ENCODE measurements at regions not wholly inside any gene's neighbourhood (a gene's known extent, or its start where the extent isn't known, plus 50 kb on each side); places are given as distances from the start of the nearest gene placed in this dataset.

DNA sequence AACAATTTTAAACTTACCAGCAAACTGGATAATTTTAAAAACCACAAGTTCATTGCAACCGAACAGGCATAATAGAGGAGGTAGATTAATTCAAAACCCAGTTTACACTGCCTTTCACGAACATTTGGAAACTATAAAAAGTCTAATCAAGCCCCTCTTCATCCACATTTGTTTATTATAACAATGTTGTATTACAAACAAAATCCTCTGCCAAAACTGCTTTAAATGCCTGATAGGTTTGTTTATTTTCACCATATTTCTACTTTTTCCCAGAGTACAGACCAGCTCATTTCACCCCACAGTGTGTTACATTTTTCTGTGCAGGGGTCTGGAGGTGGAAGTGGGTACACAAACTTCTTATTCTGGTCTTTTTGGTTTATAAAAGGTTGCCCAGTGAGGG, 184.2 kb downstream of the OSR1 start (continued):
- TF ChIP-seq, protein P1, sequence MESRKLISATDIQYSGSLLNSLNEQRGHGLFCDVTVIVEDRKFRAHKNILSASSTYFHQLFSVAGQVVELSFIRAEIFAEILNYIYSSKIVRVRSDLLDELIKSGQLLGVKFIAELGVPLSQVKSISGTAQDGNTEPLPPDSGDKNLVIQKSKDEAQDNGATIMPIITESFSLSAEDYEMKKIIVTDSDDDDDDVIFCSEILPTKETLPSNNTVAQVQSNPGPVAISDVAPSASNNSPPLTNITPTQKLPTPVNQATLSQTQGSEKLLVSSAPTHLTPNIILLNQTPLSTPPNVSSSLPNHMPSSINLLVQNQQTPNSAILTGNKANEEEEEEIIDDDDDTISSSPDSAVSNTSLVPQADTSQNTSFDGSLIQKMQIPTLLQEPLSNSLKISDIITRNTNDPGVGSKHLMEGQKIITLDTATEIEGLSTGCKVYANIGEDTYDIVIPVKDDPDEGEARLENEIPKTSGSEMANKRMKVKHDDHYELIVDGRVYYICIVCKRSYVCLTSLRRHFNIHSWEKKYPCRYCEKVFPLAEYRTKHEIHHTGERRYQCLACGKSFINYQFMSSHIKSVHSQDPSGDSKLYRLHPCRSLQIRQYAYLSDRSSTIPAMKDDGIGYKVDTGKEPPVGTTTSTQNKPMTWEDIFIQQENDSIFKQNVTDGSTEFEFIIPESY (IDR thresholded peaks at IDR 0.05): no peak
- TF ChIP-seq, protein P2, sequence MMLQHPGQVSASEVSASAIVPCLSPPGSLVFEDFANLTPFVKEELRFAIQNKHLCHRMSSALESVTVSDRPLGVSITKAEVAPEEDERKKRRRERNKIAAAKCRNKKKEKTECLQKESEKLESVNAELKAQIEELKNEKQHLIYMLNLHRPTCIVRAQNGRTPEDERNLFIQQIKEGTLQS (IDR thresholded peaks at IDR 0.05): no peak
- TF ChIP-seq NR2F2 (IDR thresholded peaks at IDR 0.05) (no peak), YY1 (IDR thresholded peaks at IDR 0.05) (no peak), EGR1 (IDR thresholded peaks at IDR 0.05; ENCODE audit: low read depth in 2 of 2) (no peak), RAD21 (IDR thresholded peaks at IDR 0.05) (no peak), HNF4G (IDR thresholded peaks at IDR 0.05) (no peak), FOXA1 (IDR thresholded peaks at IDR 0.05) (no peak)

DNA sequence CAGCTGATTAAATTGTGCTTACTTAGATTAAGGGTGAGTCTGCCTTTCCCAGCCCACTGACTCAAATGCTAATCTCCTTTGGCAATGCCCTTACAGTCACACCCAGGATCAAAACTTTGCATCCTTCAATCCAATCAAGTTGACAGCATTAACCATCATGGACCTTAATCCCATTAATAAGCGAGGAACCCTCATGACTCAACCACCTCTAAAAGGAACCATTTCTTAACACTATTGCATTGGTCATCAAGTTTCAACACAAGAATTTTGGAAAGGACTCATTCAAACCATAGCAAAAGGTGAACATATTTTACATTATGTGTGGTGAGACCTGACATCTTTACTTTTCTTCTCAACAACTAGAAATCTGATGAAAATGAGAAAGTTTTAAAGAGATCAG, 187.0 kb downstream of the OSR1 start:
- no peak for DNase-seq (ENCODE audit: low spot score)
- no peaks in the 10 kb centered on the region for H3K27me3 ChIP-seq (ENCODE audit: control insufficient read depth in 4 of 4, insufficient read depth in 4 of 4, low read length in 3 of 4)
- no peak overlapping the region for H3K9ac ChIP-seq (ENCODE audit: low read depth in 1 of 2, low read length in 2 of 2)
- H3K4me3 ChIP-seq (ENCODE audit: low read depth in 1 of 3, low read length in 3 of 3): no peak overlapping the region
- H3K27ac ChIP-seq (ENCODE audit: low read depth in 1 of 2, low read length in 2 of 2): no peak overlapping the region
- WGBS: 96% methylated on average over 1 of the region's 1 CpG
- H3K4me1 ChIP-seq (ENCODE audit: control insufficient read depth in 4 of 4, insufficient read depth in 4 of 4, low read length in 3 of 4): no peaks in the 10 kb centered on the region
- TF ChIP-seq, protein P1 (IDR thresholded peaks at IDR 0.05): no peak
- TF ChIP-seq JUND (IDR thresholded peaks at IDR 0.05) (no peak), GABPA (IDR thresholded peaks at IDR 0.05 in 1 of 2, conservative IDR thresholded peaks at IDR 0.05 in 1 of 2) (no peak), HNF4A (conservative IDR thresholded peaks at IDR 0.05) (no peak), FOXA1 (IDR thresholded peaks at IDR 0.05) (no peak), EGR1 (IDR thresholded peaks at IDR 0.05; ENCODE audit: low read depth in 2 of 2) (no peak), SP1 (IDR thresholded peaks at IDR 0.05) (no peak), YY1 (IDR thresholded peaks at IDR 0.05) (no peak), RAD21 (IDR thresholded peaks at IDR 0.05) (no peak), NR2F2 (IDR thresholded peaks at IDR 0.05) (no peak), RXRA (IDR thresholded peaks at IDR 0.05) (no peak)
- TF ChIP-seq, protein P3, sequence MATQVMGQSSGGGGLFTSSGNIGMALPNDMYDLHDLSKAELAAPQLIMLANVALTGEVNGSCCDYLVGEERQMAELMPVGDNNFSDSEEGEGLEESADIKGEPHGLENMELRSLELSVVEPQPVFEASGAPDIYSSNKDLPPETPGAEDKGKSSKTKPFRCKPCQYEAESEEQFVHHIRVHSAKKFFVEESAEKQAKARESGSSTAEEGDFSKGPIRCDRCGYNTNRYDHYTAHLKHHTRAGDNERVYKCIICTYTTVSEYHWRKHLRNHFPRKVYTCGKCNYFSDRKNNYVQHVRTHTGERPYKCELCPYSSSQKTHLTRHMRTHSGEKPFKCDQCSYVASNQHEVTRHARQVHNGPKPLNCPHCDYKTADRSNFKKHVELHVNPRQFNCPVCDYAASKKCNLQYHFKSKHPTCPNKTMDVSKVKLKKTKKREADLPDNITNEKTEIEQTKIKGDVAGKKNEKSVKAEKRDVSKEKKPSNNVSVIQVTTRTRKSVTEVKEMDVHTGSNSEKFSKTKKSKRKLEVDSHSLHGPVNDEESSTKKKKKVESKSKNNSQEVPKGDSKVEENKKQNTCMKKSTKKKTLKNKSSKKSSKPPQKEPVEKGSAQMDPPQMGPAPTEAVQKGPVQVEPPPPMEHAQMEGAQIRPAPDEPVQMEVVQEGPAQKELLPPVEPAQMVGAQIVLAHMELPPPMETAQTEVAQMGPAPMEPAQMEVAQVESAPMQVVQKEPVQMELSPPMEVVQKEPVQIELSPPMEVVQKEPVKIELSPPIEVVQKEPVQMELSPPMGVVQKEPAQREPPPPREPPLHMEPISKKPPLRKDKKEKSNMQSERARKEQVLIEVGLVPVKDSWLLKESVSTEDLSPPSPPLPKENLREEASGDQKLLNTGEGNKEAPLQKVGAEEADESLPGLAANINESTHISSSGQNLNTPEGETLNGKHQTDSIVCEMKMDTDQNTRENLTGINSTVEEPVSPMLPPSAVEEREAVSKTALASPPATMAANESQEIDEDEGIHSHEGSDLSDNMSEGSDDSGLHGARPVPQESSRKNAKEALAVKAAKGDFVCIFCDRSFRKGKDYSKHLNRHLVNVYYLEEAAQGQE (IDR thresholded peaks at IDR 0.05): no peak
- TF ChIP-seq, protein P2 (IDR thresholded peaks at IDR 0.05): no peak
- H3K9me3 ChIP-seq (ENCODE audit: control insufficient read depth in 4 of 4, low read length in 3 of 4): no peaks in the 10 kb centered on the region
- no peaks in the 10 kb centered on the region for H3K36me3 ChIP-seq (ENCODE audit: control insufficient read depth in 4 of 4, insufficient read depth in 3 of 4, low read depth in 1 of 4, low read length in 3 of 4)

Measured in liver (tissue), 7 donors.